H9 (cell line): ENCODE measurements at regions not wholly inside any gene's neighbourhood (a gene's known extent, or its start where the extent isn't known, plus 50 kb on each side); places are given as distances from the start of the nearest gene placed in this dataset.

ENCODE experiments used
- DNase-seq: peaks from one replicate; pipeline ENCODE4 v3.0.0-alpha.2; 2017
- H2AFZ ChIP-seq: one replicate; pipeline ENCODE4 v1.6.1; 2013; ENCODE audit warnings: mild to moderate bottlenecking, low read length, control low read depth, moderate library complexity
- H2AK5ac ChIP-seq: 2 replicates; pipeline ENCODE4 v1.6.1; 2013; ENCODE audit warnings: low read length, control low read depth, mixed read lengths; ENCODE audit not compliant: insufficient read length
- H2BK120ac ChIP-seq: one replicate; pipeline ENCODE4 v1.6.1; 2013; ENCODE audit warnings: low read depth, mild to moderate bottlenecking, low read length, control low read depth, inconsistent platforms; ENCODE audit not compliant: poor library complexity, severe bottlenecking
- H2BK12ac ChIP-seq: 2 replicates; pipeline ENCODE4 v1.6.1; 2013; ENCODE audit warnings: low read length, control low read depth, mixed read lengths, low read depth; ENCODE audit not compliant: insufficient read length
- H2BK15ac ChIP-seq: 2 replicates; pipeline ENCODE4 v1.6.1; 2013; ENCODE audit warnings: low read depth, low read length, control low read depth
- H2BK20ac ChIP-seq: one replicate; pipeline ENCODE4 v1.6.1; 2013; ENCODE audit warnings: low read depth, mild to moderate bottlenecking, low read length, control low read depth, inconsistent platforms; ENCODE audit not compliant: poor library complexity, severe bottlenecking
- H2BK5ac ChIP-seq: 2 replicates; pipeline ENCODE4 v1.6.1; 2013; ENCODE audit warnings: low read length, control low read depth, mixed read lengths; ENCODE audit not compliant: insufficient read length
- H3K14ac ChIP-seq: 2 replicates; pipeline ENCODE4 v1.6.1; 2013; ENCODE audit warnings: low read length, control low read depth; ENCODE audit not compliant: insufficient read depth
- H3K18ac ChIP-seq: 2 replicates; pipeline ENCODE4 v1.6.1; 2013; ENCODE audit warnings: low read depth, mild to moderate bottlenecking, mixed read lengths, low read length, control low read depth; ENCODE audit not compliant: insufficient read length
- H3K23ac ChIP-seq: 2 replicates; pipeline ENCODE4 v1.6.1; 2013; ENCODE audit warnings: low read length, control low read depth, mixed read lengths, low read depth; ENCODE audit not compliant: insufficient read length
- H3K23me2 ChIP-seq: 2 replicates; pipeline ENCODE4 v1.6.1; 2013; ENCODE audit warnings: low read depth, mild to moderate bottlenecking, mixed read lengths, low read length, control low read depth; ENCODE audit not compliant: insufficient read length, poor library complexity, severe bottlenecking
- H3K27ac ChIP-seq: 2 replicates; pipeline ENCODE4 v1.5.1; 2013; ENCODE audit warnings: low read length, control low read depth, mixed read lengths, low read depth; ENCODE audit not compliant: insufficient read length
- H3K27me3 ChIP-seq: 2 replicates; pipeline ENCODE4 v1.6.1; 2013; ENCODE audit warnings: low read length, control low read depth, inconsistent platforms; ENCODE audit not compliant: insufficient read depth
- H3K4ac ChIP-seq: 2 replicates; pipeline ENCODE4 v1.6.1; 2013; ENCODE audit warnings: low read depth, mild to moderate bottlenecking, control low read depth, inconsistent platforms, low read length, moderate library complexity
- H3K4me1 ChIP-seq: 2 replicates; pipeline ENCODE4 v1.6.1; 2013; ENCODE audit warnings: low read length, control low read depth, inconsistent platforms; ENCODE audit not compliant: insufficient read depth
- H3K4me2 ChIP-seq: 2 replicates; pipeline ENCODE4 v1.6.1; 2013; ENCODE audit warnings: low read length, control low read depth, mixed read lengths; ENCODE audit not compliant: insufficient read length, insufficient read depth
- H3K56ac ChIP-seq: 2 replicates; pipeline ENCODE4 v1.6.1; 2013; ENCODE audit warnings: low read depth, mild to moderate bottlenecking, mixed read lengths, low read length, control low read depth; ENCODE audit not compliant: insufficient read length
- H3K79me1 ChIP-seq: 2 replicates; pipeline ENCODE4 v1.6.1; 2013; ENCODE audit warnings: low read depth, mild to moderate bottlenecking, moderate library complexity, low read length, control low read depth, inconsistent platforms; ENCODE audit not compliant: insufficient read depth, poor library complexity, severe bottlenecking
- H3K79me2 ChIP-seq: 2 replicates; pipeline ENCODE4 v1.6.1; 2013; ENCODE audit warnings: low read length, control low read depth, inconsistent platforms; ENCODE audit not compliant: insufficient read depth
- H3K9ac ChIP-seq: 2 replicates; pipeline ENCODE4 v1.6.1; 2013; ENCODE audit warnings: low read length, control low read depth, mixed read lengths; ENCODE audit not compliant: insufficient read length; ENCODE audit errors: extremely low read depth
- H3K9me3 ChIP-seq: one replicate; pipeline ENCODE4 v1.6.1; 2013; ENCODE audit warnings: low read depth, low read length, inconsistent platforms; ENCODE audit not compliant: control insufficient read depth
- H3T11ph ChIP-seq: one replicate; pipeline ENCODE4 v1.6.1; 2013; ENCODE audit warnings: mild to moderate bottlenecking, low read length, control low read depth, inconsistent platforms
- H4K20me1 ChIP-seq: one replicate; pipeline ENCODE4 v1.6.1; 2013; ENCODE audit not compliant: control insufficient read depth, insufficient read length, insufficient read depth
- H4K5ac ChIP-seq: 2 replicates; pipeline ENCODE4 v1.6.1; 2013; ENCODE audit warnings: low read depth, mild to moderate bottlenecking, mixed read lengths, low read length, control low read depth; ENCODE audit not compliant: insufficient read length
- H4K8ac ChIP-seq: replicated peaks from 2 replicates; pipeline ENCODE4 v1.6.1; 2013; ENCODE audit warnings: low read length, control low read depth, mixed read lengths, low read depth; ENCODE audit not compliant: insufficient read length
- H4K91ac ChIP-seq: 2 replicates; pipeline ENCODE4 v1.6.1; 2013; ENCODE audit warnings: low read depth, mild to moderate bottlenecking, moderate library complexity, mixed read lengths, low read length, control low read depth; ENCODE audit not compliant: insufficient read length
- H3K27ac Mint-ChIP-seq, 3 experiments: 2 replicates in 2 of 3; 3 replicates in 1 of 3; pipeline ENCODE4 v1.8.0; 2020 to 2021; ENCODE audit warnings: mixed read lengths in 3 of 3, mild to moderate bottlenecking in 1 of 3, moderate library complexity in 1 of 3
- H3K27me3 Mint-ChIP-seq: 2 replicates; pipeline ENCODE4 v1.8.0; 2021; ENCODE audit warnings: low read depth, mild to moderate bottlenecking, moderate library complexity, mixed read lengths
- H3K36me3 Mint-ChIP-seq, 3 experiments: 2 replicates in 2 of 3; 3 replicates in 1 of 3; pipeline ENCODE4 v1.8.0; 2020 to 2021; ENCODE audit warnings: low read depth in 3 of 3, mixed read lengths in 3 of 3; ENCODE audit not compliant: insufficient read depth in 1 of 3
- H3K4me1 Mint-ChIP-seq, 2 experiments: 2 replicates each; pipeline ENCODE4 v1.8.0; 2020; ENCODE audit warnings: mixed read lengths in 2 of 2
- H3K4me3 Mint-ChIP-seq, 2 experiments: 2 replicates in 1 of 2; 3 replicates in 1 of 2; pipeline ENCODE4 v1.8.0; 2020 to 2021; ENCODE audit warnings: mild to moderate bottlenecking in 2 of 2, mixed read lengths in 2 of 2, moderate library complexity in 1 of 2
- H3K9me3 Mint-ChIP-seq, 2 experiments: 2 replicates in 1 of 2; 3 replicates in 1 of 2; pipeline ENCODE4 v1.8.0; 2020; ENCODE audit warnings: mild to moderate bottlenecking in 2 of 2, mixed read lengths in 2 of 2, moderate library complexity in 1 of 2
- WGBS: extraction: QIAGEN DNeasy Blood & Tissue Kit; methylation state at CpG from one replicate; pipeline ENCODE4 v1.1.7; 2013; ENCODE audit warnings: missing lambda C conversion rate, low lambda C conversion rate, mixed read lengths; ENCODE audit not compliant: insufficient read length; ENCODE audit errors: extremely low coverage; 5-methylcytosine and 5-hydroxymethylcytosine counted together
- TF ChIP-seq, protein P1 (sequence below): fragments of 200-600 bp; sonication (generic); conservative IDR thresholded peaks from 3 replicates; pipeline ENCODE4 v1.8.0; 2021; ENCODE audit warnings: antibody characterized with exemption, mild to moderate bottlenecking

DNA sequence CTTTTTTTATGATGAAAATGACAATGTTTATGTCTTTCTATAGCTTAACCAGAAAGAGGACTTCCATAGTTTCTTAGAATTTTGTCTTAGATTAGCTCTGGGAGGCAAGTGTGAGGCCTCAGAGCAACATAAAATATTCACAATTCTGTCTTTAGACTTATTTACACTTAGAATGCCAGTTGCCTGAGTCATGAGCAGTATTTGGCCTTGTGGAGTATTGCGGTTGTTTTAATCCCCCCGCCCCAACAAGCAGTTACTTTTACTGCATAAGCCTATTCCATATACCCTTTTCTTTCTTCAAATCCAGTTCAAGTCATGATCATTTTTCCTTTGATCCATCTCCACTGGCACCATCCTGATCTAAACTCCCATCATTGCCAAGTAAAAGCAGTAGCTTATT, 198.0 kb upstream of the EGFLAM start:
- Histone ChIP-seq H4K91ac (no peak overlapping the region), H2AK5ac (no peak overlapping the region), H3K79me1 (no peaks in the 10 kb centered on the region), H3K9me3 (no peaks in the 10 kb centered on the region), H3K9ac (no peak overlapping the region), H3K23ac (no peak overlapping the region), H2BK5ac (no peak overlapping the region), H3T11ph (no peak overlapping the region), H3K27me3 (no peaks in the 10 kb centered on the region), H3K4me1 (no peaks in the 10 kb centered on the region), H3K18ac (no peak overlapping the region), H3K14ac (no peak overlapping the region), H2BK120ac (no peak overlapping the region), H3K79me2 (no peaks in the 10 kb centered on the region), H2BK15ac (no peak overlapping the region), H4K5ac (no peak overlapping the region), H3K27ac (no peak overlapping the region), H3K56ac (no peak overlapping the region), H2AFZ (no peak overlapping the region), H4K20me1 (no peaks in the 10 kb centered on the region), H2BK20ac (no peak overlapping the region), H3K23me2 (no peaks in the 10 kb centered on the region), H3K4me2 (no peak overlapping the region), H2BK12ac (no peak overlapping the region), H3K4ac (no peak overlapping the region), H4K8ac (no peak overlapping the region)
- TF ChIP-seq, protein P1, sequence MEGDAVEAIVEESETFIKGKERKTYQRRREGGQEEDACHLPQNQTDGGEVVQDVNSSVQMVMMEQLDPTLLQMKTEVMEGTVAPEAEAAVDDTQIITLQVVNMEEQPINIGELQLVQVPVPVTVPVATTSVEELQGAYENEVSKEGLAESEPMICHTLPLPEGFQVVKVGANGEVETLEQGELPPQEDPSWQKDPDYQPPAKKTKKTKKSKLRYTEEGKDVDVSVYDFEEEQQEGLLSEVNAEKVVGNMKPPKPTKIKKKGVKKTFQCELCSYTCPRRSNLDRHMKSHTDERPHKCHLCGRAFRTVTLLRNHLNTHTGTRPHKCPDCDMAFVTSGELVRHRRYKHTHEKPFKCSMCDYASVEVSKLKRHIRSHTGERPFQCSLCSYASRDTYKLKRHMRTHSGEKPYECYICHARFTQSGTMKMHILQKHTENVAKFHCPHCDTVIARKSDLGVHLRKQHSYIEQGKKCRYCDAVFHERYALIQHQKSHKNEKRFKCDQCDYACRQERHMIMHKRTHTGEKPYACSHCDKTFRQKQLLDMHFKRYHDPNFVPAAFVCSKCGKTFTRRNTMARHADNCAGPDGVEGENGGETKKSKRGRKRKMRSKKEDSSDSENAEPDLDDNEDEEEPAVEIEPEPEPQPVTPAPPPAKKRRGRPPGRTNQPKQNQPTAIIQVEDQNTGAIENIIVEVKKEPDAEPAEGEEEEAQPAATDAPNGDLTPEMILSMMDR: no peak
- no peaks in the 10 kb centered on the region for H3K36me3 Mint-ChIP-seq
- 0 out of 4 replicates have a peak, but pooled peaks cover 0 to 3% of the 10 kb centered on the region in 2 experiments for H3K4me1 Mint-ChIP-seq
- peaks cover 0 to 3% of the 10 kb centered on the region in 2 experiments; a peak in 3 of 5 replicates for H3K9me3 Mint-ChIP-seq
- DNase-seq: no peak
- no CpG with 5 or more reads among the region's 2 CpGs for WGBS
- H3K4me3 Mint-ChIP-seq: no peak overlapping the region
- no peaks in the 10 kb centered on the region for H3K27me3 Mint-ChIP-seq
- H3K27ac Mint-ChIP-seq: no peak overlapping the region
